Mesothelial cell of epicardium (in vitro differentiated cells): ENCODE measurements at regions not wholly inside any gene's neighbourhood (a gene's known extent, or its start where the extent isn't known, plus 50 kb on each side); places are given as distances from the start of the nearest gene placed in this dataset.

Experiments used
- DNase-seq, 2 experiments: peaks; one replicate each; pipeline ENCODE4 v3.0.0; 2021; ENCODE audit warnings: low spot score in 2 of 2; ENCODE audit not compliant: unreplicated experiment in 2 of 2
- H3K27ac Mint-ChIP-seq: 2 replicates; pipeline ENCODE4 v1.8.0; 2021; ENCODE audit warnings: mixed read lengths
- H3K27me3 Mint-ChIP-seq: 2 replicates; pipeline ENCODE4 v1.8.0; 2021; ENCODE audit warnings: low read depth, mixed read lengths
- H3K36me3 Mint-ChIP-seq: 2 replicates; pipeline ENCODE4 v1.8.0; 2021; ENCODE audit warnings: mixed read lengths
- H3K4me1 Mint-ChIP-seq: 2 replicates; pipeline ENCODE4 v1.8.0; 2021; ENCODE audit warnings: mixed read lengths
- H3K4me3 Mint-ChIP-seq: 2 replicates; pipeline ENCODE4 v1.8.0; 2021; ENCODE audit warnings: mild to moderate bottlenecking, moderate library complexity, mixed read lengths
- H3K9me3 Mint-ChIP-seq: 2 replicates; pipeline ENCODE4 v1.8.0; 2021; ENCODE audit warnings: mixed read lengths
- TF ChIP-seq, protein P1 (sequence below): fragments of 200-600 bp; sonication (generic); IDR thresholded peaks from one replicate; pipeline ENCODE4 v1.5.0; 2021; ENCODE audit warnings: antibody characterized with exemption; ENCODE audit not compliant: unreplicated experiment

DNA sequence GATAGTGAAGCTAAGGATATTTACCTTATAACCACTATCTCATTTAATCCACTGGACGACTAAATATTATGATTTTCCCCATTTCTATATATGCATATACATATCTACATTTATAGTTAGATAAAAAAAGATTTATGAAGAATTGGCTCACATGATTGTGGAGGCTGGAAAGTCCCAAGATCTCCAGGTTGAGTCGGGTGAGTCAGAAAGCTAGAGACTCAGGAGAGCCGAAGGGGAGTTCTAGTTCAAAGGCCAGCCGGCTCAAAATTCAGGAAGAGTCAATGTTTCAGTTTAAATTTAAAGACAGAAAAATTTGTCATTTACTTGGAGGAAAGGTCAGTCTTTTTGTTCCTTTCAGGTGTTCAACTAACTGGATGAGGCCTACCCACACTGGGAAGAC, 158.2 kb upstream of the CPEB2 start:
- H3K36me3 Mint-ChIP-seq = no peaks in the 10 kb centered on the region
- no peaks in the 10 kb centered on the region for H3K9me3 Mint-ChIP-seq
- no peak overlapping the region for H3K4me3 Mint-ChIP-seq
- H3K4me1 Mint-ChIP-seq = no peaks in the 10 kb centered on the region
- DNase-seq = no peak
- H3K27ac Mint-ChIP-seq = no peak overlapping the region
- TF ChIP-seq, protein P1, sequence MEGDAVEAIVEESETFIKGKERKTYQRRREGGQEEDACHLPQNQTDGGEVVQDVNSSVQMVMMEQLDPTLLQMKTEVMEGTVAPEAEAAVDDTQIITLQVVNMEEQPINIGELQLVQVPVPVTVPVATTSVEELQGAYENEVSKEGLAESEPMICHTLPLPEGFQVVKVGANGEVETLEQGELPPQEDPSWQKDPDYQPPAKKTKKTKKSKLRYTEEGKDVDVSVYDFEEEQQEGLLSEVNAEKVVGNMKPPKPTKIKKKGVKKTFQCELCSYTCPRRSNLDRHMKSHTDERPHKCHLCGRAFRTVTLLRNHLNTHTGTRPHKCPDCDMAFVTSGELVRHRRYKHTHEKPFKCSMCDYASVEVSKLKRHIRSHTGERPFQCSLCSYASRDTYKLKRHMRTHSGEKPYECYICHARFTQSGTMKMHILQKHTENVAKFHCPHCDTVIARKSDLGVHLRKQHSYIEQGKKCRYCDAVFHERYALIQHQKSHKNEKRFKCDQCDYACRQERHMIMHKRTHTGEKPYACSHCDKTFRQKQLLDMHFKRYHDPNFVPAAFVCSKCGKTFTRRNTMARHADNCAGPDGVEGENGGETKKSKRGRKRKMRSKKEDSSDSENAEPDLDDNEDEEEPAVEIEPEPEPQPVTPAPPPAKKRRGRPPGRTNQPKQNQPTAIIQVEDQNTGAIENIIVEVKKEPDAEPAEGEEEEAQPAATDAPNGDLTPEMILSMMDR = no peak
- no peaks in the 10 kb centered on the region for H3K27me3 Mint-ChIP-seq

DNA sequence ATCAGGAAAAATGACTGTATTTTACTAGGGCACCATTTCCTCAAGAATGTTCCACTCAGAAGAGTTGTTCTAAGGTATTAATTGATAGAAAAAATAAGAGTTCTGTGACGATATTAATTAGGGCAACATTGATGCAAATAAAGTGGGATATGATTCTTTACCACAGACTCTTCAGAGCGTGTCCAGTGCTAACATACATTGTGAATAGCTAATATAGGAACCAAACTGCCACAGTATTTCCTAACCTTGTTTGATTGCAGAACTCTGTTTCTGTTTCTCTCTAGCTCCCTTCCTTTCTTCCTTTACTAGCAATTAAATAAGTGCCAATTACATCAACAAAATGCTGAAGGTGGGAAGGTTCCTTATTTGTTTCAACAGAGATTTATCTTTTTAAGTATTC, 154.1 kb upstream of the CPEB2 start:
- no peak overlapping the region for H3K27ac Mint-ChIP-seq
- no peaks in the 10 kb centered on the region for H3K4me1 Mint-ChIP-seq
- no peaks in the 10 kb centered on the region for H3K27me3 Mint-ChIP-seq
- no peaks in the 10 kb centered on the region for H3K36me3 Mint-ChIP-seq
- H3K9me3 Mint-ChIP-seq = no peaks in the 10 kb centered on the region
- TF ChIP-seq, protein P1 = no peak
- no peak for DNase-seq
- no peak overlapping the region for H3K4me3 Mint-ChIP-seq

DNA sequence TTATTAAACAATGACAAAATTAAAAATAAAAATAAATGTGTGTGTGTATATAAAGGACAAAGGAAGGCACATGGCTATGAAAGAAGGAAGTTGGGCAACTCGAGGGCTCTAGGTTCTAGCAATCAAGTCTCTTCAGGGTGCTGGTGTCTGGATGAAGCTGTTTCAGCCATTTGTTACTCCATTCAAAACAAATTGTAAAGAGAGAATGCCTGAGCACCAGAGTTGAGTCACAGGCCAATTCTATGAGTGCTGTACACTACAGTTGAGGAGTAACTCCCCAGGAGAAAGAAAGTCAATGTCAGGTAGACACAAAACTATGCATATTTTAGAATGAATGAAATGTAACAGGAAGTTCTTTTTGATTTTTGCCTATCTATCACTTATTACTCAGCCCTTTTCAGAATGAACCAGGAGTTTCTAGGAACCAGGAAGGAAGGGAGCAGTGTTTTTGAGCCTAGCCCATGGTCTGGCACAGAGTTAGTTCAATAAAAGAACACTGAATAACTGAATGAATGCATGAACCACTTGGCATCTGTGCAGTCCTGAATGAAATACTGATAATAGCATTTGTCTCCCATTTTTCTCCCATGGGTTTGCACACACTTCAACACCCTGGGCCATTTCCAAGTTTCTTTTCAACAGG, 151.7 kb upstream of the CPEB2 start:
- Mint-ChIP-seq H3K36me3 (no peaks in the 10 kb centered on the region), H3K9me3 (peaks cover 4% of the 10 kb centered on the region), H3K4me1 (no peaks in the 10 kb centered on the region), H3K4me3 (no peak overlapping the region), H3K27me3 (no peaks in the 10 kb centered on the region), H3K27ac (no peak overlapping the region)
- DNase-seq = no peak
- TF ChIP-seq, protein P1 = no peak

DNA sequence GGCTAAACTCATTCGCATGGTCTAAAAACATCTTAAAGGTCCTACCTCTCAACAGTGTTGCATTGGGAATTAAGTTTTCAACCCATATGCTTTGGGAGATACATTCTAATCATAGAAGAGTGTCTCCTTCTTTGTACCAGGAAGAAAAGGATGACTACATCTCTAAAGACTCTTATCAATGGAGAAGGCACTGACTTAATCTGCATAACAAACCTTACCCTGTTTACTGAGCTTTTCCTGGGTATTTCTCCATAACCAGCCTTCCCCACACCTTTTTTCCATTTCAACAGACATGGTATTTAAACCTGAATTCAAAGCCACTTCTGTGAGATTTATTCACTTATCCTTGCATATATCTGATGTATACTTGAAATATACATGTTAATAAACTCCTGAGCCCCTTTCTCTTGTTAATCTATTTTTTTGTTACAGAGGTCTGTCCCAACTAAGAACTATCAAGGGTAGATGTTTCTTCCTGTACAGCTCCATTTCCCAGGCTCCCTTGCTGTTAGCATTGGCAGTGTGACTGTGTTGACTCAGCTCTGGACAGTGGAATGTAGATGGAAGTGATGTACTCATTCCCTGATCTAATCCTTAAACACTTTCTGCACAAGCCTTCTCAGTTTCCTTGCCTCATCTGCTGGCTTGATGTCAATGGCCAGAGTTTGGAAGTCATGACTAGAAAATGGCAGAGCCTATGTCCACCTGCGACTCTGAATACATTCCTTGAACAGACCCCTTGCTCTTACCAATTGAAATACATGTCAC, 148.9 kb upstream of the CPEB2 start:
- H3K27me3 Mint-ChIP-seq = no peaks in the 10 kb centered on the region
- TF ChIP-seq, protein P1 = no peak
- no peak for DNase-seq
- no peak overlapping the region for H3K27ac Mint-ChIP-seq
- no peaks in the 10 kb centered on the region for H3K36me3 Mint-ChIP-seq
- peaks cover 4% of the 10 kb centered on the region for H3K4me1 Mint-ChIP-seq
- no peak overlapping the region for H3K4me3 Mint-ChIP-seq
- peaks cover 6% of the 10 kb centered on the region for H3K9me3 Mint-ChIP-seq

DNA sequence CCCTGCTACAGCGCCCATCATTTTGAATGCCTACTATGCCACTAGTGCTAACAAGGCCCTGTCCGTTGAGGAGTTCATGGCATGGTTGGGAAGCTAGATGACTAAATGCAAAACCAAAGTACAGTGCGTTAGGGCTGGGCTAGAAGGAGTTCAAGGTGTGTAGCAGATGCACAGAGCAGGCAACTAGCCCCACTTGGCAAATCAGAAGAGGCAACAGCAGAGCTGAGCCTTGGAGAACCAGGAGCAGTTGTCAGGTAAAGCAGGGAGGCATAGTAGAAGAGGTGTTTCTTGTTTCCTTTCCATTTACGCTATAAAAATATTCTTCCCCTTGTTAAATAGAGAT, 146.6 kb upstream of the CPEB2 start:
- H3K27ac Mint-ChIP-seq = no peak overlapping the region
- H3K9me3 Mint-ChIP-seq = peaks cover 6% of the 10 kb centered on the region
- peaks cover 4% of the 10 kb centered on the region for H3K4me1 Mint-ChIP-seq
- H3K27me3 Mint-ChIP-seq = peaks cover 2% of the 10 kb centered on the region
- no peaks in the 10 kb centered on the region for H3K36me3 Mint-ChIP-seq
- TF ChIP-seq, protein P1 = no peak
- H3K4me3 Mint-ChIP-seq = no peak overlapping the region
- DNase-seq = no peak
